K562 (cell line): ENCODE measurements at regions not wholly inside any gene's neighbourhood (a gene's known extent, or its start where the extent isn't known, plus 50 kb on each side); places are given as distances from the start of the nearest gene placed in this dataset.

Source experiments
- ATAC-seq: fragments of 200-7000 bp; cut with Tn5 transposase; 3 replicates; pipeline ENCODE4 v1.9.1; 2020; ENCODE audit warnings: moderate library complexity
- BruUV-seq: library from RNA; stranded (reverse); fragments of 400-500 nt; replicated peaks from 2 replicates; lab custom pipeline; 2021; lab: Mats Ljungman, UMichigan
- CTCF ChIA-PET: fragments of 300-600 bp; formaldehyde crosslinking; extraction: SDS; loops from one replicate; lab custom pipeline; 2021; ENCODE audit warnings: low intra/inter-chr PET ratio; lab: Yijun Ruan, JAX
- POLR2A ChIA-PET: fragments of 300-600, 350-650 bp; sonication (Branson Sonifier 250); formaldehyde crosslinking; extraction: SDS; loops from one replicate; lab custom pipeline; 2021; ENCODE audit warnings: antibody characterized with exemption, inconsistent platforms; lab: Yijun Ruan, JAX
- DNase-seq, 4 experiments: peaks; one replicate each; pipeline versions ENCODE4 v3.0.0 to v3.0.0-alpha.2; 2011 to 2018; ENCODE audit warnings: low spot score in 3 of 4, mixed read lengths in 3 of 4; ENCODE audit errors: extremely low read depth in 1 of 4
- FAIRE-seq: peaks from 2 replicates; lab custom pipeline; 2011; peaks lifted over from hg19 to GRCh38; lab: Jason Lieb, UNC
- H2AFZ ChIP-seq: 2 replicates; pipeline ENCODE4 v1.6.0; 2011; ENCODE audit warnings: low read depth, low read length, control low read depth, inconsistent platforms
- H3K27ac ChIP-seq: fragments of 200-600 bp; 3 replicates; pipeline ENCODE4 v1.8.0; 2011; ENCODE audit warnings: low read depth, mild to moderate bottlenecking, control low read depth, inconsistent platforms, low read length, moderate library complexity, mixed read lengths; ENCODE audit errors: extremely low read depth
- H3K27me3 ChIP-seq, 2 experiments: fragments of 300-600 bp in 1 of 2; 2 replicates in 1 of 2; 3 replicates in 1 of 2; pipeline versions ENCODE4 v1.6.0 to v1.8.0; 2011; ENCODE audit warnings: inconsistent platforms in 2 of 2, low read length in 2 of 2, mild to moderate bottlenecking in 1 of 2, mixed read lengths in 1 of 2, moderate library complexity in 1 of 2; ENCODE audit not compliant: control insufficient read depth in 2 of 2, insufficient read depth in 2 of 2
- H3K36me3 ChIP-seq: fragments of 300-600 bp; 3 replicates; pipeline ENCODE4 v1.8.0; 2011; ENCODE audit warnings: mild to moderate bottlenecking, low read length, inconsistent platforms; ENCODE audit not compliant: control insufficient read depth, insufficient read depth
- H3K4me1 ChIP-seq, 2 experiments: fragments of 200-600 bp in 1 of 2; replicated peaks in 1 of 2; 2 replicates in 1 of 2; 3 replicates in 1 of 2; pipeline versions ENCODE4 v1.5.1 to v1.8.0; 2011; ENCODE audit warnings: inconsistent platforms in 2 of 2, low read length in 2 of 2, mild to moderate bottlenecking in 1 of 2, mixed read lengths in 1 of 2, moderate library complexity in 1 of 2; ENCODE audit not compliant: control insufficient read depth in 2 of 2, insufficient read depth in 2 of 2
- H3K4me2 ChIP-seq: 2 replicates; pipeline ENCODE4 v1.6.1; 2011; ENCODE audit warnings: low read length, control low read depth, inconsistent platforms, mixed read lengths; ENCODE audit not compliant: insufficient read depth
- H3K4me3 ChIP-seq: fragments of 200-600 bp; sonication (generic), shearing (Covaris generic); 2 replicates; pipeline ENCODE4 v1.5.1; 2016; ENCODE audit warnings: control low read depth, inconsistent platforms
- H3K79me2 ChIP-seq: fragments of 200-600 bp; 3 replicates; pipeline ENCODE4 v1.8.0; 2011; ENCODE audit warnings: low read length, inconsistent platforms; ENCODE audit not compliant: control insufficient read depth, insufficient read depth
- H3K9ac ChIP-seq, 2 experiments: 2 replicates each; pipeline versions ENCODE4 v1.6.0 to v1.6.1; 2011; ENCODE audit warnings: low read depth in 2 of 2, low read length in 2 of 2, control low read depth in 1 of 2, inconsistent platforms in 1 of 2, mild to moderate bottlenecking in 1 of 2, mixed read lengths in 1 of 2; ENCODE audit not compliant: insufficient read depth in 1 of 2
- H3K9me1 ChIP-seq: one replicate; pipeline ENCODE4 v1.6.0; 2011; ENCODE audit warnings: inconsistent platforms, mild to moderate bottlenecking, low read length, moderate library complexity; ENCODE audit not compliant: control insufficient read depth, insufficient read depth
- H3K9me3 ChIP-seq: replicated peaks from 2 replicates; pipeline ENCODE4 v1.5.1; 2011; ENCODE audit warnings: low read depth, low read length, inconsistent platforms; ENCODE audit not compliant: control insufficient read depth, insufficient read depth
- H4K20me1 ChIP-seq: replicated peaks from 2 replicates; pipeline ENCODE4 v1.6.1; 2011; ENCODE audit warnings: low read length, inconsistent platforms, mixed read lengths; ENCODE audit not compliant: control insufficient read depth, insufficient read depth
- CAMTA2 ChIP-seq: fragments of 250-450 bp; sonication (Bioruptor Pico); conservative IDR thresholded peaks from 2 replicates; pipeline ENCODE4 v1.5.1; 2022
- DACH1 ChIP-seq: fragments of 450-650 bp; IDR thresholded peaks from 2 replicates; pipeline ENCODE4 v1.6.1; 2018; ENCODE audit not compliant: partially characterized antibody
- NFIC ChIP-seq: fragments of 450-650 bp; IDR thresholded peaks from 2 replicates; pipeline ENCODE4 v1.6.1; 2017; ENCODE audit warnings: mild to moderate bottlenecking, inconsistent platforms
- PML ChIP-seq: IDR thresholded peaks from 2 replicates; pipeline ENCODE4 v1.6.1; 2012; ENCODE audit warnings: low read length, inconsistent platforms
- RB1 ChIP-seq: fragments of 450-650 bp; IDR thresholded peaks from 2 replicates; pipeline ENCODE4 v1.6.1; 2017; ENCODE audit warnings: low read depth, mild to moderate bottlenecking
- ZBTB8A ChIP-seq: fragments of 450-650 bp; IDR thresholded peaks from 2 replicates; pipeline ENCODE4 v1.6.1; 2018; ENCODE audit warnings: mild to moderate bottlenecking, moderate library complexity; ENCODE audit not compliant: partially characterized antibody
- ZNF431 ChIP-seq: sonication (generic); formaldehyde crosslinking; IDR thresholded peaks from 2 replicates; pipeline ENCODE4 v1.8.0; 2022; ENCODE audit warnings: mild to moderate bottlenecking, missing genetic modification reagents
- ZNF445 ChIP-seq: fragments of 250-450 bp; sonication (Bioruptor Pico); IDR thresholded peaks from 2 replicates; pipeline ENCODE4 v1.4.0; 2020; ENCODE audit warnings: low read depth, mild to moderate bottlenecking, moderate library complexity
- WGBS: fragments of 100-300 bp; shearing (Covaris generic); methylation state at CpG from one replicate; pipeline ENCODE4 v1.1.6; 2016; ENCODE audit warnings: low coverage, mixed read lengths; ENCODE audit not compliant: insufficient coverage; ENCODE audit errors: missing lambda C conversion rate; 5-methylcytosine and 5-hydroxymethylcytosine counted together
- in situ Hi-C: fragments of 300-500 bp; cut with MboI; formaldehyde crosslinking; loops from 4 replicates; pipeline ENCODE4 v1.15.0; 2018; ENCODE audit warnings: inconsistent platforms, mixed read lengths
- intact Hi-C: fragments of 100-400 bp; cut with micrococcal nuclease; formaldehyde crosslinking; loops from 2 replicates; pipeline ENCODE4 v1.14.2; 2022
- TF ChIP-seq, protein P1 (sequence below): fragments of 450-650 bp; conservative IDR thresholded peaks from 2 replicates; pipeline ENCODE4 v1.6.1; 2016; ENCODE audit warnings: missing genetic modification characterization, low read depth, mild to moderate bottlenecking, missing compliant biosample characterization, moderate library complexity
- TF ChIP-seq, protein P2 (sequence below): sonication (generic); formaldehyde crosslinking; IDR thresholded peaks from 2 replicates; pipeline ENCODE4 v1.8.0; 2022; ENCODE audit warnings: mild to moderate bottlenecking, low read depth, missing genetic modification reagents
- TF ChIP-seq, protein P3 (sequence below): fragments of 250-450 bp; sonication (Bioruptor Pico); IDR thresholded peaks from 2 replicates; pipeline ENCODE4 v1.8.0; 2022; ENCODE audit warnings: moderate library complexity, mild to moderate bottlenecking, inconsistent platforms

DNA sequence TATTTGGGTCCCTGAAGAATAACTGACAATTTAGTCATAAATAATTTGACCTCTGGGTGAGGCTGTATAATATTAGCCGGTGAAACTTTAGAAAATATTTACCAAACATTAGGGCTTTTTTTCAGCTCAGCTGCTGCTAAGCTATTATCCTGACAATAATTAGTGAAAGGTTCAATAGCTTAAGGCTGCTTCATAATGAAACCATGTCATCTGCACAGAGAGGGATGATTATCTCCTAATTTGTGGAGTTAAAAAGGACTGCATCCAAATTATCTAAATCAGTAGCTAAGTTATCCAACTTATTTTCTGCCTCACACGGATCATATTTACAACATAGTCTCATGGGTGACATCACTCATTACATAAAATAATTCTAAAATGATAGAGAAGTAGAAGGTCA lies 1249.8 kb downstream of the RAPGEF2 start (continued):
- TF ChIP-seq, protein P1, sequence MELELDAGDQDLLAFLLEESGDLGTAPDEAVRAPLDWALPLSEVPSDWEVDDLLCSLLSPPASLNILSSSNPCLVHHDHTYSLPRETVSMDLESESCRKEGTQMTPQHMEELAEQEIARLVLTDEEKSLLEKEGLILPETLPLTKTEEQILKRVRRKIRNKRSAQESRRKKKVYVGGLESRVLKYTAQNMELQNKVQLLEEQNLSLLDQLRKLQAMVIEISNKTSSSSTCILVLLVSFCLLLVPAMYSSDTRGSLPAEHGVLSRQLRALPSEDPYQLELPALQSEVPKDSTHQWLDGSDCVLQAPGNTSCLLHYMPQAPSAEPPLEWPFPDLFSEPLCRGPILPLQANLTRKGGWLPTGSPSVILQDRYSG (tag) = no peak
- TF ChIP-seq CAMTA2 (no peak), ZNF431 (CRISPR knock-in tag) (no peak), ZNF445 (CRISPR knock-in tag) (no peak)
- TF ChIP-seq, protein P2, sequence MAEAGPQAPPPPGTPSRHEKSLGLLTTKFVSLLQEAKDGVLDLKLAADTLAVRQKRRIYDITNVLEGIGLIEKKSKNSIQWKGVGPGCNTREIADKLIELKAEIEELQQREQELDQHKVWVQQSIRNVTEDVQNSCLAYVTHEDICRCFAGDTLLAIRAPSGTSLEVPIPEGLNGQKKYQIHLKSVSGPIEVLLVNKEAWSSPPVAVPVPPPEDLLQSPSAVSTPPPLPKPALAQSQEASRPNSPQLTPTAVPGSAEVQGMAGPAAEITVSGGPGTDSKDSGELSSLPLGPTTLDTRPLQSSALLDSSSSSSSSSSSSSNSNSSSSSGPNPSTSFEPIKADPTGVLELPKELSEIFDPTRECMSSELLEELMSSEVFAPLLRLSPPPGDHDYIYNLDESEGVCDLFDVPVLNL = no peak

DNA sequence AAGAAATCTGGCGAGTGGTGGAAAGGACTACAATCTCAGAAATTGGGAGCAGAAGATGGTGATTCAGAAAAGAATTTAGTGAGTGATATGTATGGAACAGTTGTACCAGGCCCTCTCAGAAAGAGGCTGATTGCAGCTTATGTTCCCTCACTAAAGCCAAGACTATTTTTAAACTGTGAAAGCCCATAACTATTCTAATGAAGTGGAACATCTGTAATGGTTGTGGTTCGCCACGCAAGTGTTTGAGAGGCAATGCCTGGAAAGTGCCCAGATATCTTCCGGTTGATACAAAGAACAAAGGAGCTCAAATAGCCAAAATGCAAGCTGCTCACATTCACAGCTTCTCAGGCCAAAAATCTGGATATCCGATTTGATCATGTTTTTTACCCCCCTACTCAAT lies 1250.7 kb downstream of the RAPGEF2 start:
- CTCF ChIA-PET = no interaction called here
- no TSS peak for BruUV-seq

More for the DNA sequence above, 1250.7 kb downstream of the RAPGEF2 start:
- POLR2A ChIA-PET = no interaction called here
- TF ChIP-seq PML = no peak
- no peak for TF ChIP-seq ZBTB8A
- no peak for TF ChIP-seq DACH1
- no peak for TF ChIP-seq RB1
- TF ChIP-seq, protein P3, sequence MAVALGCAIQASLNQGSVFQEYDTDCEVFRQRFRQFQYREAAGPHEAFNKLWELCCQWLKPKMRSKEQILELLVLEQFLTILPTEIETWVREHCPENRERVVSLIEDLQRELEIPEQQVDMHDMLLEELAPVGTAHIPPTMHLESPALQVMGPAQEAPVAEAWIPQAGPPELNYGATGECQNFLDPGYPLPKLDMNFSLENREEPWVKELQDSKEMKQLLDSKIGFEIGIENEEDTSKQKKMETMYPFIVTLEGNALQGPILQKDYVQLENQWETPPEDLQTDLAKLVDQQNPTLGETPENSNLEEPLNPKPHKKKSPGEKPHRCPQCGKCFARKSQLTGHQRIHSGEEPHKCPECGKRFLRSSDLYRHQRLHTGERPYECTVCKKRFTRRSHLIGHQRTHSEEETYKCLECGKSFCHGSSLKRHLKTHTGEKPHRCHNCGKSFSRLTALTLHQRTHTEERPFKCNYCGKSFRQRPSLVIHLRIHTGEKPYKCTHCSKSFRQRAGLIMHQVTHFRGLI = no peak
- no peak for TF ChIP-seq NFIC
- Histone ChIP-seq H2AFZ (no peak overlapping the region), H3K27ac (no peak overlapping the region), H3K9me1 (no peaks in the 10 kb centered on the region), H3K9me3 (no peaks in the 10 kb centered on the region), H3K4me3 (no peak overlapping the region), H3K4me1 (no peaks in the 10 kb centered on the region), H3K79me2 (no peaks in the 10 kb centered on the region), H4K20me1 (no peaks in the 10 kb centered on the region), H3K27me3 (no peaks in the 10 kb centered on the region), H3K4me2 (no peak overlapping the region), H3K9ac (no peak overlapping the region), H3K36me3 (no peaks in the 10 kb centered on the region)
- intact Hi-C loops (no loop called here), in situ Hi-C loops (no loop called here)
- no peak for ATAC-seq
- WGBS = 0% methylated on average over 1 of the region's 5 CpGs
- FAIRE-seq = no peak
- no peak for DNase-seq
